ENCODE measurements at regions not wholly inside any gene's neighbourhood (a gene's known extent, or its start where the extent isn't known, plus 50 kb on each side); places are given as distances from the start of the nearest gene placed in this dataset.

DNA sequence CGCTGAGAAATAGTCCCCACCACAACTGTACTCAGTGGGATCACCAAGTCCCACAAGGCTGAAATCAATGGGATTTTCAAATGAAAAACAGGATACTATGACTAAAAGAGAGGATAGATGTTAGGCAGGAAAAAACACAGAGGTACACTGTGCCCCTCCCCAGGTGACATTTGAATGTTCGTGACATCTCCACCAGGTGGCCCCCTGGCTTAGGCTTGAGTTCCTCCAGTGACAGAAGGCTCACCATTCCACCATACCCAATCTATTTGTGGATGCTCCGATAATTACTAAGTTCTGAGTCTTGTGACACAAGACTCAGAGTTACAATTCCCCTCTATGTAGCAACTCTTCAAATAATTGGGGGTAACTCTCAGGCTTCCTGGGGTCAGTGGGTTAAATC lies 77.5 kb upstream of the KCNMA1 start:
- no peak for ATAC-seq (ENCODE audit: low FRiP score in 2 of 2)
- TF ChIP-seq, protein P1, sequence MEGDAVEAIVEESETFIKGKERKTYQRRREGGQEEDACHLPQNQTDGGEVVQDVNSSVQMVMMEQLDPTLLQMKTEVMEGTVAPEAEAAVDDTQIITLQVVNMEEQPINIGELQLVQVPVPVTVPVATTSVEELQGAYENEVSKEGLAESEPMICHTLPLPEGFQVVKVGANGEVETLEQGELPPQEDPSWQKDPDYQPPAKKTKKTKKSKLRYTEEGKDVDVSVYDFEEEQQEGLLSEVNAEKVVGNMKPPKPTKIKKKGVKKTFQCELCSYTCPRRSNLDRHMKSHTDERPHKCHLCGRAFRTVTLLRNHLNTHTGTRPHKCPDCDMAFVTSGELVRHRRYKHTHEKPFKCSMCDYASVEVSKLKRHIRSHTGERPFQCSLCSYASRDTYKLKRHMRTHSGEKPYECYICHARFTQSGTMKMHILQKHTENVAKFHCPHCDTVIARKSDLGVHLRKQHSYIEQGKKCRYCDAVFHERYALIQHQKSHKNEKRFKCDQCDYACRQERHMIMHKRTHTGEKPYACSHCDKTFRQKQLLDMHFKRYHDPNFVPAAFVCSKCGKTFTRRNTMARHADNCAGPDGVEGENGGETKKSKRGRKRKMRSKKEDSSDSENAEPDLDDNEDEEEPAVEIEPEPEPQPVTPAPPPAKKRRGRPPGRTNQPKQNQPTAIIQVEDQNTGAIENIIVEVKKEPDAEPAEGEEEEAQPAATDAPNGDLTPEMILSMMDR (IDR thresholded peaks at IDR 0.05): peak in 1 of 6 experiments; percentile 6
- no peak for TF ChIP-seq EP300 (IDR thresholded peaks at IDR 0.05)
- DNase-seq: no peak
- Histone ChIP-seq H3K27ac (no peak overlapping the region), H3K9me3 (no peaks in the 10 kb centered on the region), H3K27me3 (peaks cover 0 to 16% (median 5%) of the 10 kb centered on the region in 4 donors), H3K4me3 (no peak overlapping the region), H3K36me3 (no peaks in the 10 kb centered on the region), H3K4me1 (peaks cover 6 to 12% (median 9%) of the 10 kb centered on the region in 4 donors)
- 73 to 81% methylated on average over 3 of the region's 3 CpGs for WGBS, 2 donors

DNA sequence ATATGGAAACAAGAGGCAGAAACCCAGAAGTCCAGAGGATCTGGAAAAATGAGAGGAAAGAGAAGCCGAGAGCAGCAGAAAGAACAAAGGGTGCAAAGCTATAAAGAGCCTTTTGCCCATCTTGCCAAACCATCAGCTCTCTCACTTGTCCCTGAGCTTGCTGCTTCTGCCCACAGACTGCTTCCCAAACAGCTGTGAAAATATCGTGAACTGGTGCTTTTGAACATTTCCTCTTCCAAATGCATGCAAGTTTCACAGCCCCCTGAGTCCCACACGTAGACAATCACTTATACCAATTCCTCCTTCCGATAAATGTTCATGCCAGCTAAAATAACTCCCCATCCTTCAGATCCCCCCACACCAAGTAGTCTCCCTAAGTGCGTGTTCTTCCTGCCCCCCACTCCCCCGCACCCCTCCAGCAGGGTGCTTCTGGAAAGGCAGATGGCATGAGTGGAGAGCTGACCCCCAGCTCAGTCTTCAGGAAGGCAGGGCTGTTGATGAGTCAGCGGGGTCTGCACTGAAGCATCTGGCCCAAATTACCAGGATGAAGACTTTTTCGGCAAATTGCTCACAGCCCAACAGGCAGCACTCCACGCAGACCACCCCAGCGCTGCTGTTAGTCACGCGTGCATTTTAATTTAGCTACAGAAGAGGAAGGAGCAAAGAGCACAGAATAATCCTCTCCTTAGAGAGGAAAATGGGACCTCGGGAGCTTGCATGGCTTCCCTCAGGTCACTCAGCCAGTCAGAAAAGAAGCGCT lies 76.1 kb upstream of the KCNMA1 start:
- Histone ChIP-seq H3K27me3 (peaks cover 0 to 17% (median 5%) of the 10 kb centered on the region in 4 donors), H3K4me3 (no peak overlapping the region), H3K36me3 (no peaks in the 10 kb centered on the region), H3K4me1 (peaks cover 6 to 12% (median 9%) of the 10 kb centered on the region in 4 donors), H3K27ac (no peak overlapping the region), H3K9me3 (no peaks in the 10 kb centered on the region)
- no peak for DNase-seq
- 64 to 67% methylated on average over 14 of the region's 14 CpGs for whole genome bisulfite sequencing, 2 donors
- TF ChIP-seq EP300 (IDR thresholded peaks at IDR 0.05) (no peak), POLR2A (IDR thresholded peaks at IDR 0.05) (no peak), POLR2AphosphoS5 (IDR thresholded peaks at IDR 0.05) (no peak)
- TF ChIP-seq, protein P1 (IDR thresholded peaks at IDR 0.05): no peak
- no peak for ATAC-seq (ENCODE audit: low FRiP score in 2 of 2)

GRCh38 chr10:77712207-77712606 lies 74.6 kb upstream of the KCNMA1 start:
- TF ChIP-seq, protein P1 (IDR thresholded peaks at IDR 0.05): no peak
- no peak for TF ChIP-seq POLR2A (IDR thresholded peaks at IDR 0.05)
- no peak for TF ChIP-seq POLR2AphosphoS5 (IDR thresholded peaks at IDR 0.05)
- no peak for TF ChIP-seq EP300 (IDR thresholded peaks at IDR 0.05)
- ATAC-seq (ENCODE audit: low FRiP score in 2 of 2): no peak
- Histone ChIP-seq H3K4me3 (no peak overlapping the region), H3K4me1 (peaks cover 6 to 12% (median 9%) of the 10 kb centered on the region in 4 donors), H3K27me3 (peaks cover 0 to 17% (median 5%) of the 10 kb centered on the region in 4 donors), H3K9me3 (no peaks in the 10 kb centered on the region), H3K36me3 (no peaks in the 10 kb centered on the region), H3K27ac (no peak overlapping the region)
- 95 to 96% methylated on average over 1 of the region's 1 CpG for WGBS, 2 donors
- no peak for DNase-seq

GRCh38 chr10:77711683-77712049 lies 74.1 kb upstream of the KCNMA1 start:
- WGBS, 2 donors: 44 to 51% methylated on average over 5 to 9 of the region's 9 CpGs
- ATAC-seq (ENCODE audit: low FRiP score in 2 of 2): no peak
- TF ChIP-seq, protein P1 (IDR thresholded peaks at IDR 0.05): peak in 1 of 6 experiments; percentile 32
- TF ChIP-seq POLR2AphosphoS5 (IDR thresholded peaks at IDR 0.05): no peak
- H3K4me3 ChIP-seq: no peak overlapping the region
- peaks cover 0 to 17% (median 5%) of the 10 kb centered on the region in 4 donors for H3K27me3 ChIP-seq
- no peaks in the 10 kb centered on the region for H3K9me3 ChIP-seq
- no peak overlapping the region for H3K27ac ChIP-seq
- DNase-seq: no peak
- peaks cover 6 to 12% (median 9%) of the 10 kb centered on the region in 4 donors for H3K4me1 ChIP-seq
- no peaks in the 10 kb centered on the region for H3K36me3 ChIP-seq

Measured in upper lobe of left lung (tissue), 6 donors.